CD4-positive, CD25-positive, alpha-beta regulatory T cell (primary cell): ENCODE measurements at regions not wholly inside any gene's neighbourhood (a gene's known extent, or its start where the extent isn't known, plus 50 kb on each side); places are given as distances from the start of the nearest gene placed in this dataset.
A peak's percentile ranks its signal among the peaks of the same experiment; 100 is the strongest.

Experiments used
- ATAC-seq, 2 donors: fragments of 150-1000 bp; cut with Tn5 transposase; one replicate each; pipeline ENCODE4 v1.10.0; 2021; ENCODE audit warnings: low read depth in 2 of 2, moderate number of reproducible peaks in 2 of 2, moderate library complexity in 1 of 2
- DNase-seq, 3 donors: peaks; one replicate each; pipeline versions ENCODE4 v3.0.0 to v3.0.0-alpha.2; 2012 to 2022; ENCODE audit warnings: mixed read lengths in 1 of 3
- H3K27ac ChIP-seq: one replicate; pipeline ENCODE4 v1.7.0; 2013; ENCODE audit warnings: mild to moderate bottlenecking, low read length; ENCODE audit not compliant: insufficient read depth, poor library complexity, severe bottlenecking
- H3K27me3 ChIP-seq: one replicate; pipeline ENCODE4 v1.7.0; 2013; ENCODE audit warnings: low read length; ENCODE audit not compliant: control insufficient read depth, insufficient read depth
- H3K36me3 ChIP-seq: one replicate; pipeline ENCODE4 v1.7.0; 2013; ENCODE audit warnings: mild to moderate bottlenecking, low read length, moderate library complexity; ENCODE audit not compliant: control insufficient read depth, insufficient read depth
- H3K4me1 ChIP-seq: 2 replicates; pipeline ENCODE4 v1.7.0; 2013; ENCODE audit warnings: mild to moderate bottlenecking, low read length; ENCODE audit not compliant: insufficient read depth, control insufficient read depth, poor library complexity, severe bottlenecking
- H3K4me3 ChIP-seq: one replicate; pipeline ENCODE4 v1.7.0; 2013; ENCODE audit warnings: low read depth, mild to moderate bottlenecking, low read length, moderate library complexity
- H3K9me3 ChIP-seq, 2 experiments: 1 replicate in 1 of 2; 2 replicates in 1 of 2; pipeline ENCODE4 v1.7.0; 2013; ENCODE audit warnings: low read length in 2 of 2, mild to moderate bottlenecking in 1 of 2, moderate library complexity in 1 of 2; ENCODE audit not compliant: control insufficient read depth in 2 of 2
- H3K27ac Mint-ChIP-seq, 3 donors: one replicate each; pipeline ENCODE4 v1.8.0; 2020 to 2022; ENCODE audit warnings: mild to moderate bottlenecking in 3 of 3, mixed read lengths in 3 of 3, moderate library complexity in 2 of 3
- H3K27me3 Mint-ChIP-seq: one replicate; pipeline ENCODE4 v1.8.0; 2022; ENCODE audit warnings: mild to moderate bottlenecking, mixed read lengths
- H3K36me3 Mint-ChIP-seq: one replicate; pipeline ENCODE4 v1.8.0; 2020; ENCODE audit warnings: mixed read lengths
- H3K4me1 Mint-ChIP-seq, 4 donors: one replicate each; pipeline ENCODE4 v1.8.0; 2020 to 2022; ENCODE audit warnings: mixed read lengths in 4 of 4, mild to moderate bottlenecking in 1 of 4
- H3K4me3 Mint-ChIP-seq, 4 donors: one replicate each; pipeline ENCODE4 v1.8.0; 2020 to 2022; ENCODE audit warnings: mild to moderate bottlenecking in 4 of 4, mixed read lengths in 4 of 4, moderate library complexity in 3 of 4
- H3K9me3 Mint-ChIP-seq, 7 donors: one replicate each; pipeline ENCODE4 v1.8.0; 2020 to 2022; ENCODE audit warnings: mixed read lengths in 7 of 7, mild to moderate bottlenecking in 3 of 7, moderate library complexity in 2 of 7

DNA sequence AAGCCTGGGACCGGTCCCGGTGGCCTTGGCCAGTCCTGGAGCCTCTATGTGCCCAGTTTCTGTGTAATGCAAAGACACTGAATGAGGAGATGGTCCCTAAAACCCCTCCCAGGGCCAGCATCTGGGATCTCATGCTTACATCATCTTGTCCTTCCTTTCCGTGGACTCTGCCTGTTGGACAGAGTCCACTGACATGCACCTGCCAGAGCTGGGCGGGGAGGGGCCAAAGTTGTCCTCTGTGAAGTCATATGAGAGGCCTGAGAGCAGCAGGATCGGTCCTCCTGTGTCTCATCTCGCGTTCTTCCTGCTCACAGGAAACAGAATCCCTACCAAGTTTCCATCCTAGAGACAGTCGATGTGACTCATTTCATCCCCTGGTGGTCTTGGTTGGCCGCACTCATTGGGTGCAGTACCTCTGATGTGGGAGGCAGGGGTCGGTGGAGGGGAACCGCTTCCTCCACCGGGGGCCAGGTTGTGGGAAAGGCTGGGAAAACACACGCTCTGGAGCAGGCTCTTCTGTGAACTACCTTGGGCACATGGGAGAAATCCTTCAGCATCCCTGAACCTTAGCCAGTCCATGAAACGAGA is 389.6 kb upstream of the PODXL start:
- Histone ChIP-seq H3K4me3 (no peak overlapping the region), H3K27ac (no peak overlapping the region), H3K27me3 (no peaks in the 10 kb centered on the region), H3K9me3 (no peaks in the 10 kb centered on the region), H3K36me3 (no peaks in the 10 kb centered on the region), H3K4me1 (no peaks in the 10 kb centered on the region)
- Mint-ChIP-seq H3K9me3 (peaks cover 0 to 7% (median 0%) of the 10 kb centered on the region in 7 donors), H3K27me3 (peaks cover 18% of the 10 kb centered on the region), H3K4me1 (no peaks in the 10 kb centered on the region), H3K27ac (no peak overlapping the region), H3K36me3 (no peaks in the 10 kb centered on the region), H3K4me3 (no peak overlapping the region)
- DNase-seq (no peak), ATAC-seq (no peak)

DNA sequence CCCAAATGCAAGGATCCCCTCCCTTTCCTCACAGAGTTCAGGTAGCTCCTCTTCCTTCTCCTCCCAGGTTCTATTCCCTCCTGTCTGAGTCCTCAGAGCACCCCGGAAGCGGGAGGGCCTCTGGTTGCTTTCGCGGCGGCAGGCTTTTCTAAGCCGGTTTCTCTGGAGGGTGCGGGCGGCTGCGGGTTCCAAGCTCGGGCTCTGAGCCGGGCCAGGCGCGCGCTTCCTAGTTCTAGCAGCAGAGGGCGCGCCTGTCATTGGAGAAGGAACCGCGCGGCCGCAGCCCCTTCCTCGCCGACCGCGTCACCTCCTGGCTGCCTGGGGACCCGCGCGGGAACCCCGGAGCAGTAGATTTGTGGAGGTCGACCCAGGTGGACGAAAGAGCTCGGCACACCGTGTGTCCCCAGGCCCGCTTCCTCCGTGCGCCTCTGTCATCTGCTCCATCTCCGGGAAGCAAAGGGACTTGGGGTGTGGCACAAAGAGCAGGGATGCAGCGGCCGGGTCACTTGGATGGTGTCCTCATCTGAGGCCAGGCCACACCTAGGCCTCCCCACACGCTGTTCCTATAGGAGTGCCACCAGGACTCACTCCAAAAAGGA is 389.0 kb upstream of the PODXL start:
- Mint-ChIP-seq H3K4me3 (no peak overlapping the region), H3K4me1 (no peaks in the 10 kb centered on the region), H3K36me3 (no peaks in the 10 kb centered on the region), H3K27me3 (peaks cover 12% of the 10 kb centered on the region), H3K9me3 (peaks cover 0 to 4% (median under 1%) of the 10 kb centered on the region in 7 donors), H3K27ac (no peak overlapping the region)
- H3K4me3 ChIP-seq = no peak overlapping the region
- H3K36me3 ChIP-seq = no peaks in the 10 kb centered on the region
- H3K9me3 ChIP-seq = no peaks in the 10 kb centered on the region
- peak in 1 of 3 donors; percentile 29 for DNase-seq
- no peak overlapping the region for H3K27ac ChIP-seq
- no peak for ATAC-seq
- no peaks in the 10 kb centered on the region for H3K4me1 ChIP-seq
- no peaks in the 10 kb centered on the region for H3K27me3 ChIP-seq

DNA sequence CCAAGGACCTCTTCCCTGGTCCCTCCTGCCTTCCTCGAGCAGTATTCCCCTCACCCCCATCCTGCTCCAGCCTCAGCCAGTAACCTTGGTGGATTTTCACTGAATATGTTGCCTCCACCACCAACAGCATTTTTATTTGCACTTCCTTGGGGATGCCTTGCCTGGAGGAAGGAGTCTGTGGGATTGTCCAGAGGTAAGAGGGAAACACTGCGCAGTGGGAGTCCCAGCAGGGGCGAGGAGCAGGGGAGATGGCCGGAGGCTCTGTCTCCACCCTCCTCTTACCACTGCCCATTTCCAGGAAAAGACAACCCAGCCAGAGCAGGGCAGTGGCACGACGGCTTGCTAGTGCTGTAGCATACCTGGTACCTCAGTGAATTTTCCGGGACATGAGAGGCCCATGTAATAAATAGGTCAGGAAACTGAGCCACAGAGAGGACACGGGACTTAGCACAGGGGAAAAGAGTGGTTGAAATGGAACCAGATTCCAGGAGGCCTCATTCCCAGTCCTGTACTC is 388.2 kb upstream of the PODXL start:
- H3K4me1 Mint-ChIP-seq = no peaks in the 10 kb centered on the region
- Histone ChIP-seq H3K27me3 (no peaks in the 10 kb centered on the region), H3K4me1 (no peaks in the 10 kb centered on the region), H3K27ac (no peak overlapping the region), H3K4me3 (no peak overlapping the region), H3K36me3 (no peaks in the 10 kb centered on the region), H3K9me3 (no peaks in the 10 kb centered on the region)
- peaks cover 13% of the 10 kb centered on the region for H3K27me3 Mint-ChIP-seq
- no peak overlapping the region for H3K4me3 Mint-ChIP-seq
- ATAC-seq (no peak), DNase-seq (no peak)
- no peak overlapping the region for H3K27ac Mint-ChIP-seq
- no peaks in the 10 kb centered on the region for H3K36me3 Mint-ChIP-seq
- peaks cover 0 to 2% (median 0%) of the 10 kb centered on the region in 7 donors for H3K9me3 Mint-ChIP-seq

DNA sequence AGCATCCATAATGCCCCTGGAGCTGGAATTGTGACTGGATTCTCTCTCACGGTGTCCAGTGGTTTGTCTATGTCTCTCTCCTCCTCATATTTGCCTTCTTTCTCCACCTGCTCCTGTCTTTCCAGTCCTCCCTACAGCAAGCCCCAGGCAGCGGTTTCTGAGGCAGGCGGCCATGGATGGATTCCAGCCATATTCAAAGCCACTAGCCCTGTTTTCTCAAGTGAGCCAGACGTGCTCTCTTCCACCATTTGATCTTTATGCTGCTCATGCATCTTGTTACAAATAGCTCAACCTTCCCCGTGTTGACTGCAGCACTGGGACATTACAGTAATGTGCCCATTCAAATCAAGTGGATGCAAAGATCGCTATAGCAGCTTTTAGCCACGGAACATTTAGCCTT is 387.2 kb upstream of the PODXL start:
- DNase-seq (no peak), ATAC-seq (no peak)
- no peaks in the 10 kb centered on the region for H3K27me3 ChIP-seq
- no peaks in the 10 kb centered on the region for H3K36me3 ChIP-seq
- Mint-ChIP-seq H3K9me3 (peaks cover 0 to 2% (median 0%) of the 10 kb centered on the region in 7 donors), H3K4me3 (no peak overlapping the region), H3K27me3 (peaks cover 13% of the 10 kb centered on the region), H3K36me3 (no peaks in the 10 kb centered on the region), H3K27ac (no peak overlapping the region), H3K4me1 (no peaks in the 10 kb centered on the region)
- no peaks in the 10 kb centered on the region for H3K4me1 ChIP-seq
- H3K27ac ChIP-seq = no peak overlapping the region
- no peaks in the 10 kb centered on the region for H3K9me3 ChIP-seq
- no peak overlapping the region for H3K4me3 ChIP-seq

DNA sequence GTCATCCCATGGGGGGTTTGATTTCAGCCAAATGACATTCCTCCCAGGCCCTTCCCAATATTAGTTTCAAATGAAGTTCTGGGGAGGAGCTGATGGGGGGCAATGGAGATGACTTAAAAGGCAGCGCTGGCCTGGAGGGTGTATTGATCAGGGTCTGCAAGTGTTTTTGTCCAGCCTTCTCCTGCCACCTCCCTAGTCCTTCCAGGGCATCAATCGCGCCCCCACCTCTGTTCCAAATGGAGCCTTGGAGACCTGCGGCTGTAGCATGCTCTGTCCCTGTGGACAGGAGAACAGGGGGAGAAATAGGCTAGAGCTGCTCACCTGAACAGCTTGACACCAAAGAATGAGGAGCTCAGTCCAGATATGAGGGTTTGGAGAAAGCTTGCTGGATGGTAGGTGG is 386.8 kb upstream of the PODXL start:
- H3K27me3 ChIP-seq = no peaks in the 10 kb centered on the region
- H3K36me3 ChIP-seq = no peaks in the 10 kb centered on the region
- ATAC-seq (no peak), DNase-seq (no peak)
- H3K27ac Mint-ChIP-seq = no peak overlapping the region
- peaks cover 13% of the 10 kb centered on the region for H3K27me3 Mint-ChIP-seq
- peaks cover 0 to 2% (median 0%) of the 10 kb centered on the region in 7 donors for H3K9me3 Mint-ChIP-seq
- H3K4me3 ChIP-seq = no peak overlapping the region
- no peaks in the 10 kb centered on the region for H3K4me1 Mint-ChIP-seq
- H3K4me1 ChIP-seq = no peaks in the 10 kb centered on the region
- no peak overlapping the region for H3K4me3 Mint-ChIP-seq
- H3K36me3 Mint-ChIP-seq = no peaks in the 10 kb centered on the region
- H3K27ac ChIP-seq = no peak overlapping the region
- no peaks in the 10 kb centered on the region for H3K9me3 ChIP-seq

DNA sequence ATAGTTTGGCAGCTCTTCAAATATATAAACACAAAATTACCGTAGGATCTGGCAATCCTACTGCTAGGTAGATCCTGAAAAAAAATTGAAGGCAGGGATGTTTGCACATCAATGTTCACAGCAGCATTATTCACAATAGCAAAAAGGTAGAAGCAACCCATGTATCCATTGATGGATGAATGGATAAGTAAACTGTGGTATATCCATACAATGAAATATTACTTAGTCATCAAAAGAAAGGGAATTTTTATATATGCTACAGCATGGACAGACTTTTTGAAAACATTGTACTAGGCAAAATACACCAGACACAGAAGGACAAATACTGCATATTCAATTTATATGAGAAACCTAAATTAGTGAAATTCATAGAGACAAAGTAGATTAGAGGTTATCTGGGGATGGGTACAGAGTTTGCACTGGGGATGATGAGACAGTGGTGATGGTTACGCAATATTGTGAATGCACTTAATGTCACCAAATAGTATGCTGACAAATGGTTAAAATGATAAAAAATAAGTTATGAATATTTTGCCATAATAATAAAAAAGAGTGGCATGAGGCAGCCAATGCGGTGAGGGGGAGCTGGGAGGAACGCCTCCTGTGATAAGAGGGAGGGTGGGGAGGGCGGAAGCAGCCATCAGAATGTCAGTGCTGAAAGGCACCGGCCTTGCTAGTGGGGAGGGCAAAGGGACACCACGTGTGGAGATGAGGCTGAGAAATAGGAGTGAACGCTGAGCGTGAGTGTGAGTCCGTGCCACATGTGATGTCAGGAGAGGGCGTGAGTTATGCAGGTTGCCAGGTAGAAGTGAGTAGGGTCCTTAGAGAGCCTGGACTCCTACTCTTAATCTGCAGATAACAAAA is 386.1 kb upstream of the PODXL start:
- H3K36me3 Mint-ChIP-seq = no peaks in the 10 kb centered on the region
- Histone ChIP-seq H3K27me3 (no peaks in the 10 kb centered on the region), H3K27ac (no peak overlapping the region), H3K9me3 (no peaks in the 10 kb centered on the region), H3K4me3 (no peak overlapping the region), H3K4me1 (no peaks in the 10 kb centered on the region), H3K36me3 (no peaks in the 10 kb centered on the region)
- no peak for DNase-seq
- no peak overlapping the region for H3K27ac Mint-ChIP-seq
- ATAC-seq = no peak
- H3K4me3 Mint-ChIP-seq = no peak overlapping the region
- no peaks in the 10 kb centered on the region for H3K4me1 Mint-ChIP-seq
- peaks cover 13% of the 10 kb centered on the region for H3K27me3 Mint-ChIP-seq
- H3K9me3 Mint-ChIP-seq = peaks cover 0 to 2% (median 0%) of the 10 kb centered on the region in 7 donors

DNA sequence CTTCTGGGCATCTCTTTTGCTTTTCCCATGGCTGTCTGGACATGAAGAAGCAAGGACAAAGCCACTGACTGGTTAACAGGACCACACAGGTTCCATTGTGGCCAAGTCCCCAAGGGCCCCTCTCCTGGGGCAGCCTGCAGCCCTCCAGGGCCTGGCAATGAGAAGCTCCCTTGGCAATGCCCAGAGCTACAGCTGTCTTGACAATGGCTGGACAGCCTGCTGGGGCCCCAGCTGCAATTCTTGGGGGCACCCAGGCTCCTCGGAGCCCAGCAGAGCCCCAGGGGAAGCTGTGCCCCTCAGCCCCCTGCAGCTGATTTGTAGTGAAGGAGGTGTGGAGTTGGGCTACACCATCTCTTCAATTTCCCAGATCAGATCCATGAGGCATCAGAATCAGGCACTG is 384.9 kb upstream of the PODXL start:
- Histone ChIP-seq H3K27me3 (no peaks in the 10 kb centered on the region), H3K4me3 (no peak overlapping the region), H3K9me3 (no peaks in the 10 kb centered on the region), H3K27ac (no peak overlapping the region), H3K36me3 (no peaks in the 10 kb centered on the region), H3K4me1 (no peaks in the 10 kb centered on the region)
- Mint-ChIP-seq H3K36me3 (no peaks in the 10 kb centered on the region), H3K27ac (no peak overlapping the region), H3K4me3 (no peak overlapping the region), H3K9me3 (peaks cover 0 to 3% (median 0%) of the 10 kb centered on the region in 7 donors), H3K4me1 (no peaks in the 10 kb centered on the region), H3K27me3 (peaks cover 11% of the 10 kb centered on the region)
- DNase-seq = no peak
- ATAC-seq = no peak
